ENCODE measurements at regions not wholly inside any gene's neighbourhood (a gene's known extent, or its start where the extent isn't known, plus 50 kb on each side); places are given as distances from the start of the nearest gene placed in this dataset.

- no peak for TF ChIP-seq ZNF433 (tag by site-specific recombination; IDR thresholded peaks at IDR 0.05; ENCODE audit: low read depth)
- TF ChIP-seq CTCF (tag by site-specific recombination; IDR thresholded peaks at IDR 0.05), result no peak
- no peak for TF ChIP-seq ZNF394 (tag by site-specific recombination; IDR thresholded peaks at IDR 0.05; ENCODE audit: borderline replicate concordance)
- no peak for TF ChIP-seq ZBTB7A (tag by site-specific recombination; IDR thresholded peaks at IDR 0.05; ENCODE audit: low read depth)
- no peak for TF ChIP-seq ZNF175 (tag by site-specific recombination; IDR thresholded peaks at IDR 0.05)
- TF ChIP-seq ZNF311 (tag by site-specific recombination; IDR thresholded peaks at IDR 0.05; ENCODE audit: borderline replicate concordance), result no peak
- no peak for TF ChIP-seq ZNF707 (tag by site-specific recombination; IDR thresholded peaks at IDR 0.05)
Observed at GRCh38 chr7:106566672-106567071, 94.3 kb downstream of the CCDC71L start.
